ENCODE measurements at regions not wholly inside any gene's neighbourhood (a gene's known extent, or its start where the extent isn't known, plus 50 kb on each side); places are given as distances from the start of the nearest gene placed in this dataset.

DNA sequence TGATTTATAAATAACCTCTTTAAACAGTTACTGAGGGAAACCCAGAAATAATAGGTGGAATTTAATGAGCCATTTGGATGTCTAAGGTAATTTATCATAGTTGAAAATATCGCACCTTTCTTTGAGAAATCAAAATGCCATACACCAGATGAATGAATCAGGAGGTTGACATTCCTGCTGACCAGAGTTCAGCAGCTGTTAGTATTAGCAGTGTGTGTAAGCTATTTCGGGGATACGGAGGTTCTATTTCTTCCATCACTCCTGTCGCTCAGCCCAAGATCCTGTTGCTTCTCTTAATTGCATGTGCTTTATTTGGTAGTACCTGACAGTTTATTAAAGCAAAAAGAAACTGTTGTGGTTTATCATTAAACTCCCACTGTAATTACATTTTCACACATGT is 67.1 kb downstream of the HDGFL1 start:
- H3K4me3 ChIP-seq (ENCODE audit: low read depth, poor library complexity, severe bottlenecking) = no peak overlapping the region
- TF ChIP-seq, protein P1, sequence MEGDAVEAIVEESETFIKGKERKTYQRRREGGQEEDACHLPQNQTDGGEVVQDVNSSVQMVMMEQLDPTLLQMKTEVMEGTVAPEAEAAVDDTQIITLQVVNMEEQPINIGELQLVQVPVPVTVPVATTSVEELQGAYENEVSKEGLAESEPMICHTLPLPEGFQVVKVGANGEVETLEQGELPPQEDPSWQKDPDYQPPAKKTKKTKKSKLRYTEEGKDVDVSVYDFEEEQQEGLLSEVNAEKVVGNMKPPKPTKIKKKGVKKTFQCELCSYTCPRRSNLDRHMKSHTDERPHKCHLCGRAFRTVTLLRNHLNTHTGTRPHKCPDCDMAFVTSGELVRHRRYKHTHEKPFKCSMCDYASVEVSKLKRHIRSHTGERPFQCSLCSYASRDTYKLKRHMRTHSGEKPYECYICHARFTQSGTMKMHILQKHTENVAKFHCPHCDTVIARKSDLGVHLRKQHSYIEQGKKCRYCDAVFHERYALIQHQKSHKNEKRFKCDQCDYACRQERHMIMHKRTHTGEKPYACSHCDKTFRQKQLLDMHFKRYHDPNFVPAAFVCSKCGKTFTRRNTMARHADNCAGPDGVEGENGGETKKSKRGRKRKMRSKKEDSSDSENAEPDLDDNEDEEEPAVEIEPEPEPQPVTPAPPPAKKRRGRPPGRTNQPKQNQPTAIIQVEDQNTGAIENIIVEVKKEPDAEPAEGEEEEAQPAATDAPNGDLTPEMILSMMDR (IDR thresholded peaks at IDR 0.05) = no peak
- no peak for TF ChIP-seq POLR2A (IDR thresholded peaks at IDR 0.05)
- intact Hi-C loops (cut with DNase I; ENCODE audit: low total_unique reads) = no loop called here
- no peak for DNase-seq (ENCODE audit: low spot score in 2 of 2)
- WGBS, 2 donors = 85 to 96% methylated on average over 4 of the region's 4 CpGs

DNA sequence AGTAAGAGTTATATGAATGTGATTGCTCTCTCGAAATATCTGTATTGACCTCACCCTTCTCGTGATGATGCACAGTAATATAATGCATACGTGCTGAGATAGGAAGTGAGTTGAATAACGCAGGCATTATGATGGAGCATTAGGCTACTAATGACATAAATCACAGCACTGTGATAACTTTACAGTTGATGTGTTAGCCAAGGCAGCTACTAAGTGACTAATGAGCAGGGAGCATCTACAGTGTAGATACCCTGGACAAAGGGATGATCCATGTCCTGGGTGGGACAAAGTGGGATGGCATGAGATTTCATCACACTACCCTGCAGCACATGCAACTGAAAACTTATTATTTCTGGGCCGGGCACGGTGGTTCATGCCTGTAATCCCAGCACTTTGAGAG is 68.4 kb downstream of the HDGFL1 start:
- 92 to 95% methylated on average over 6 of the region's 6 CpGs for WGBS, 2 donors
- TF ChIP-seq, protein P1 (IDR thresholded peaks at IDR 0.05) = no peak
- TF ChIP-seq POLR2A (IDR thresholded peaks at IDR 0.05) = no peak
- intact Hi-C loops (cut with DNase I; ENCODE audit: low total_unique reads) = no loop called here
- H3K4me3 ChIP-seq (ENCODE audit: low read depth, poor library complexity, severe bottlenecking) = no peak overlapping the region
- no peak for DNase-seq (ENCODE audit: low spot score in 2 of 2)

DNA sequence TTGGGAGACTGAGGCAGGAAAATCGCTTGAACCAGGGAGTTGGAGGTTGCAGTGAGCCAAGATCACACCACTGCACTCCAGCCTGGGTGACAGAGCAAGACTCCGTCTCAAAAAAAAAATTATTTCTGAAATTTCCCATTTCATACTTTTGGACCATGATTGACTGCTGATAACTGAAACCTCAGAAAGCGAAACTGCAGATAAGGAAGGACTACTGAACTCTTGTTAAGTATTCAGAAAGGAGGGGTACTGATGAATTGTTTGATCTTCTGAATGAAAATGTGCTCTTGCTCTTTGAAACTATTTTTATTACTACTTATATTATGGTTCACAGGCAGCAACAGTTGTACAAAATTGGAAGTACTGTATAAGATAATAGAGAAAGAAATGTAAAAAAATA is 69.0 kb downstream of the HDGFL1 start:
- intact Hi-C loops (cut with DNase I; ENCODE audit: low total_unique reads) = no loop called here
- DNase-seq (ENCODE audit: low spot score in 2 of 2) = no peak
- 89 to 92% methylated on average over 3 of the region's 3 CpGs for WGBS, 2 donors
- no peak overlapping the region for H3K4me3 ChIP-seq (ENCODE audit: low read depth, poor library complexity, severe bottlenecking)
- TF ChIP-seq POLR2A (IDR thresholded peaks at IDR 0.05) = no peak
- TF ChIP-seq, protein P1 (IDR thresholded peaks at IDR 0.05) = no peak

DNA sequence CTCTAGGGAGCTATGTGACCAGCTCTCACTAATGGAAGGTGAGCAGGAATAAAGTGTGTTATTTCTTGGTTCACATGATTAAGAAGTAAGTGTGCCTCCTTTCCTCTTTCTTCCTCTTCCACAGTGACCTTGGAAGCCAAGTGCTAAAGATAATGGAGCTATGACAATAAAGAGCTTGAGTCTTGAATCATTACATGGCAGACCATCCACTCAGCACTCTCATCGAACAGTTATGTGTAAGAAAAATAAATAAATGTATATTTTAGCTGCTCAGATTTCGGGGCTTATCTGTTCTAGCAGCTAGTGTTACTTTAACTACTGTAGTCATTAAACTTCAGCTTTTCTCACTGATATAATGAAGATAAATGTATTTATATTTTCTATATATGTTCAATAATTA is 72.9 kb downstream of the HDGFL1 start:
- 98 to 99% methylated on average over 2 of the region's 2 CpGs for WGBS, 2 donors
- H3K4me3 ChIP-seq (ENCODE audit: low read depth, poor library complexity, severe bottlenecking) = no peak overlapping the region
- intact Hi-C loops (cut with DNase I; ENCODE audit: low total_unique reads) = no loop called here
- no peak for DNase-seq (ENCODE audit: low spot score in 2 of 2)
- TF ChIP-seq, protein P1 (IDR thresholded peaks at IDR 0.05) = no peak
- TF ChIP-seq POLR2A (IDR thresholded peaks at IDR 0.05) = no peak

DNA sequence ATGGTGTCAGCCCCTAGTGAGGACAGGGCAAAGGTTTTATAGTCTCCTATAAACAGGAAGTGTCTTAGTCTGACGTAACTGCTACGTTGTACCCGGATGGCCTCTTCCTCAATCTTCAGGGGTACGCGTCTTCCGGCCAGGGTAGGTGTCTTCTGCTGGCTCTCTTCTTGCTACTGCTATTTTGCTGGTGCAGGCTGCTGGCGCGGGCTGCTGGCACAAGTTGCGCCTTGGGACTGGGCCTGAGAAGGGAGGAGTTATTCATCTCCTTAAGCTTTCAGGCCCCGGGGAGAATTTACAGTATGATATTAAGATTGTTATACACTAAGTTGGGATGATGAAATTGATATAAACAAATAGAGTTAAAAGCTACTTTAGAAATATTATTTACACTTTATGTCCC is 74.4 kb downstream of the HDGFL1 start:
- intact Hi-C loops (cut with DNase I; ENCODE audit: low total_unique reads) = no loop called here
- WGBS, 2 donors = 61 to 66% methylated on average over 10 of the region's 10 CpGs
- no peak for TF ChIP-seq POLR2A (IDR thresholded peaks at IDR 0.05)
- TF ChIP-seq, protein P1 (IDR thresholded peaks at IDR 0.05) = no peak
- DNase-seq (ENCODE audit: low spot score in 2 of 2) = no peak
- H3K4me3 ChIP-seq (ENCODE audit: low read depth, poor library complexity, severe bottlenecking) = no peak overlapping the region

DNA sequence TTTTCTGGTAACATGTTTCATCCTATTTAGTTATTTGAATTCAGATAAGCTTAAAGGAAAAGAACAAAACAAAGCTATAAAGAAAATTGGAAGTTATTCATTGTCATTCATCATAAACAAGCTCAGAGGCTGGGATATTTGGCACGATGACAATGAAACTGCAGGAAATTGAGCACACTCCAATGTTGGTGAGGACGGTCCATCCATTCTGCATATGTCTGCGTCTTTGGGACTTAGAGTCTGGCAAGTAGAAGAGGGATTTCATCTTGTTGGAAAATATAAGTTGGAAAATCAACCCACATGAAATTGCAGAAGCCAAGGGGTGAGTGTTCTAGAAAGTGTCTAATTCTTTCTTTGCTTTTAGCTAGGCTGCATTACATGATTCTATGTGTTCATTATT is 78.4 kb downstream of the HDGFL1 start:
- no peak overlapping the region for H3K4me3 ChIP-seq (ENCODE audit: low read depth, poor library complexity, severe bottlenecking)
- WGBS, 2 donors = 34 to 41% methylated on average over 3 of the region's 3 CpGs
- DNase-seq (ENCODE audit: low spot score in 2 of 2) = no peak
- intact Hi-C loops (cut with DNase I; ENCODE audit: low total_unique reads) = no loop called here
- TF ChIP-seq, protein P1 (IDR thresholded peaks at IDR 0.05) = no peak
- no peak for TF ChIP-seq POLR2A (IDR thresholded peaks at IDR 0.05)
